Hepatocyte (in vitro differentiated cells): ENCODE measurements at regions not wholly inside any gene's neighbourhood (a gene's known extent, or its start where the extent isn't known, plus 50 kb on each side); places are given as distances from the start of the nearest gene placed in this dataset.

Experiments
- CTCF ChIP-seq: fragments of 200-600 bp; sonication (generic); IDR thresholded peaks from 2 replicates; pipeline ENCODE4 v1.5.1; 2016; ENCODE audit warnings: antibody characterized with exemption, mild to moderate bottlenecking; ENCODE audit not compliant: poor library complexity
- EZH2 ChIP-seq: fragments of 200-600 bp; sonication (generic); IDR thresholded peaks from 2 replicates; pipeline ENCODE4 v1.6.1; 2016; ENCODE audit warnings: antibody characterized with exemption, mild to moderate bottlenecking, borderline replicate concordance

GRCh38 chr3:5727743-5728484 is 540.4 kb downstream of the EDEM1 start:
- no peak for TF ChIP-seq CTCF
- no peak for TF ChIP-seq EZH2
